Keratinocyte (primary cell): ENCODE measurements at regions not wholly inside any gene's neighbourhood (a gene's known extent, or its start where the extent isn't known, plus 50 kb on each side); places are given as distances from the start of the nearest gene placed in this dataset.
A peak's percentile ranks its signal among the peaks of the same experiment; 100 is the strongest.

Experiments used
- DNase-seq: peaks from one replicate; pipeline ENCODE4 v3.0.0-alpha.2; 2011; ENCODE audit warnings: low read depth, missing footprints, low spot score
- FAIRE-seq: peaks from 2 replicates; lab custom pipeline; 2011; peaks lifted over from hg19 to GRCh38; lab: Jason Lieb, UNC
- H2AFZ ChIP-seq: 2 replicates; pipeline ENCODE4 v1.6.0; 2012; ENCODE audit warnings: low read length, control low read depth, inconsistent platforms; ENCODE audit not compliant: control insufficient read depth
- H3K27ac ChIP-seq: 2 replicates; pipeline ENCODE4 v1.5.1; 2011; ENCODE audit warnings: low read length; ENCODE audit not compliant: control insufficient read depth, insufficient read depth
- H3K27me3 ChIP-seq: 3 replicates; pipeline ENCODE4 v1.6.0; 2011; ENCODE audit warnings: low read length; ENCODE audit not compliant: control insufficient read depth, insufficient read depth; ENCODE audit errors: extremely low read depth
- H3K36me3 ChIP-seq, 2 experiments: 2 replicates in 1 of 2; 3 replicates in 1 of 2; pipeline ENCODE4 v1.5.1; 2011; ENCODE audit warnings: low read length in 2 of 2, mild to moderate bottlenecking in 1 of 2; ENCODE audit not compliant: control insufficient read depth in 2 of 2, insufficient read depth in 2 of 2; ENCODE audit errors: extremely low read depth in 1 of 2
- H3K4me1 ChIP-seq: 3 replicates; pipeline ENCODE4 v1.5.1; 2011; ENCODE audit warnings: low read length; ENCODE audit not compliant: control insufficient read depth, insufficient read depth; ENCODE audit errors: extremely low read depth
- H3K4me2 ChIP-seq: 3 replicates; pipeline ENCODE4 v1.6.0; 2011; ENCODE audit warnings: low read depth, low read length; ENCODE audit not compliant: control insufficient read depth, insufficient read depth; ENCODE audit errors: extremely low read depth
- H3K4me3 ChIP-seq, 3 experiments: fragments of 200-600 bp in 1 of 3; sonication (generic) in 1 of 3; 2 replicates in 2 of 3; 3 replicates in 1 of 3; pipeline ENCODE4 v1.5.1; 2011 to 2016; ENCODE audit warnings: low read length in 3 of 3, mild to moderate bottlenecking in 3 of 3, control low read depth in 2 of 3, inconsistent platforms in 1 of 3, low read depth in 1 of 3, mixed read lengths in 1 of 3, mixed run types in 1 of 3, moderate library complexity in 1 of 3; ENCODE audit not compliant: control insufficient read depth in 2 of 3, insufficient read depth in 2 of 3; ENCODE audit errors: extremely low read depth in 1 of 3
- H3K79me2 ChIP-seq: 2 replicates; pipeline ENCODE4 v1.6.0; 2012; ENCODE audit warnings: low read length; ENCODE audit not compliant: control insufficient read depth, insufficient read depth
- H3K9ac ChIP-seq: 3 replicates; pipeline ENCODE4 v1.6.0; 2011; ENCODE audit warnings: low read length; ENCODE audit not compliant: control insufficient read depth, insufficient read depth; ENCODE audit errors: extremely low read depth
- H3K9me1 ChIP-seq: 3 replicates; pipeline ENCODE4 v1.6.0; 2011; ENCODE audit warnings: low read length; ENCODE audit not compliant: control insufficient read depth, insufficient read depth; ENCODE audit errors: extremely low read depth
- H3K9me3 ChIP-seq: 2 replicates; pipeline ENCODE4 v1.5.1; 2012; ENCODE audit warnings: low read depth, low read length; ENCODE audit not compliant: control insufficient read depth
- H4K20me1 ChIP-seq: 3 replicates; pipeline ENCODE4 v1.6.0; 2011; ENCODE audit warnings: low read length; ENCODE audit not compliant: control insufficient read depth, insufficient read depth; ENCODE audit errors: extremely low read depth
- EZH2 ChIP-seq: IDR thresholded peaks from one replicate; pipeline ENCODE4 v1.6.1; 2012; ENCODE audit warnings: inconsistent platforms, mild to moderate bottlenecking, low read length, moderate library complexity
- dilution Hi-C: fragments of 300-500 bp; cut with MboI; formaldehyde crosslinking; loops from one replicate; pipeline ENCODE4 v1.7.0; 2020; ENCODE audit warnings: low sequenced_read_pairs; ENCODE audit not compliant: extremely low pct_ligation_motif_present
- TF ChIP-seq, protein P1 (sequence below), 3 experiments: IDR thresholded peaks in 1 of 3; conservative IDR thresholded peaks in 1 of 3; optimal IDR thresholded peaks in 1 of 3; 2 replicates in 2 of 3; 3 replicates in 1 of 3; pipeline versions ENCODE3 to v1.5.1; 2011; ENCODE audit warnings: low read length in 3 of 3, mild to moderate bottlenecking in 3 of 3, moderate library complexity in 2 of 3, control low read depth in 1 of 3, inconsistent platforms in 1 of 3; ENCODE audit not compliant: insufficient read depth in 2 of 3; ENCODE audit errors: extremely low read depth in 1 of 3

DNA sequence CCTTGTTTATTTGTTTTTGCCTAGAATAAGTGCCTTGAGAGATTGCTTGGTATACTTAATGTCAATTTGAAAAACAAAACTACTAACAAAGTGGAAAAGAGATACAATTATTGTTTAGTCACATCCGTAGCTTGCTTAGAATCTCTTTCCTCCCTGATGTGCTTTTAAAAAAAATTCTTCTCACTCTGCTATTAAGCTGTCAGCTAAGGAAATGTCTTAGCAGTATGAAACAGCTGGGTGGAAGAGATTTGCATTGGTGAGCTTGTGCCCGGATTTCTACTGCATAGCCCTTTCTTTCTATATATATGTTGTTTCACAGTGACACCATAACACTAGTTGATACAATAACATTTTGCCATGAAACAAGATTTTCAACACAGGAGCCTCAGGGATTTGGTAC is 229.4 kb upstream of the RGS6 start:
- no peak for DNase-seq
- no peak for FAIRE-seq
- Histone ChIP-seq H3K27ac (no peak overlapping the region), H3K9me1 (no peaks in the 10 kb centered on the region), H3K4me3 (no peak overlapping the region), H3K4me2 (no peak overlapping the region), H3K9me3 (no peaks in the 10 kb centered on the region), H2AFZ (no peak overlapping the region), H3K36me3 (peaks cover 0 to 3% of the 10 kb centered on the region in 2 experiments), H3K9ac (no peak overlapping the region), H4K20me1 (no peaks in the 10 kb centered on the region), H3K79me2 (no peaks in the 10 kb centered on the region), H3K4me1 (peaks cover 24% of the 10 kb centered on the region), H3K27me3 (no peaks in the 10 kb centered on the region)
- dilution Hi-C loops: no loop called here
- TF ChIP-seq, protein P1, sequence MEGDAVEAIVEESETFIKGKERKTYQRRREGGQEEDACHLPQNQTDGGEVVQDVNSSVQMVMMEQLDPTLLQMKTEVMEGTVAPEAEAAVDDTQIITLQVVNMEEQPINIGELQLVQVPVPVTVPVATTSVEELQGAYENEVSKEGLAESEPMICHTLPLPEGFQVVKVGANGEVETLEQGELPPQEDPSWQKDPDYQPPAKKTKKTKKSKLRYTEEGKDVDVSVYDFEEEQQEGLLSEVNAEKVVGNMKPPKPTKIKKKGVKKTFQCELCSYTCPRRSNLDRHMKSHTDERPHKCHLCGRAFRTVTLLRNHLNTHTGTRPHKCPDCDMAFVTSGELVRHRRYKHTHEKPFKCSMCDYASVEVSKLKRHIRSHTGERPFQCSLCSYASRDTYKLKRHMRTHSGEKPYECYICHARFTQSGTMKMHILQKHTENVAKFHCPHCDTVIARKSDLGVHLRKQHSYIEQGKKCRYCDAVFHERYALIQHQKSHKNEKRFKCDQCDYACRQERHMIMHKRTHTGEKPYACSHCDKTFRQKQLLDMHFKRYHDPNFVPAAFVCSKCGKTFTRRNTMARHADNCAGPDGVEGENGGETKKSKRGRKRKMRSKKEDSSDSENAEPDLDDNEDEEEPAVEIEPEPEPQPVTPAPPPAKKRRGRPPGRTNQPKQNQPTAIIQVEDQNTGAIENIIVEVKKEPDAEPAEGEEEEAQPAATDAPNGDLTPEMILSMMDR (optimal IDR thresholded peaks at IDR 0.05 in 1 of 3, IDR thresholded peaks at IDR 0.05 in 1 of 3, conservative IDR thresholded peaks at IDR 0.05 in 1 of 3; ENCODE audit: extremely low read depth in 1 of 3, insufficient read depth in 2 of 3, low read length in 3 of 3): no peak
- TF ChIP-seq EZH2: no peak

DNA sequence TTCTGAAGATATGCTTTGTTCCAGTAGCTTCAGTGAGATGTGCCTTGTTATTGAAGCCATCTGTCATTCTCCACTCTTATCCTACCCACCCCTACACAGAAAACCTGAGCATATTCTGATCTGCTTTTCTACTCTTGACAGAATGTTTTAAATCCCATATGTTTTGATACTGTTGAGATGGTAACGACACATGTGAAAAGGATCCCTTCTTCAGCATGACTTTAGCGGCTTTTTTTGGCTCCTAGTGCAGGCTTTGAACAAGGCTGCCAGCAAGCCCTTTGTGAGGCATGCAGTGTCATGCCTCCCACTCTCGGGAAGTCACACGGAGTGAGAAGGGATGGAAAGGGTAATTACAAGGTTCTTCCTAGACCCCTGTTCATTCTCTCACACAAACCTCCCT is 228.8 kb upstream of the RGS6 start:
- H3K4me3 ChIP-seq: no peak overlapping the region
- H3K27me3 ChIP-seq: no peaks in the 10 kb centered on the region
- dilution Hi-C loops: no loop called here
- peaks cover 24% of the 10 kb centered on the region for H3K4me1 ChIP-seq
- FAIRE-seq (peak; percentile 43), DNase-seq (no peak)
- peak overlapping the region; percentile 3 for H3K4me2 ChIP-seq
- no peaks in the 10 kb centered on the region for H3K79me2 ChIP-seq
- H4K20me1 ChIP-seq: no peaks in the 10 kb centered on the region
- no peak overlapping the region for H3K9ac ChIP-seq
- H3K9me3 ChIP-seq: no peaks in the 10 kb centered on the region
- no peak overlapping the region for H2AFZ ChIP-seq
- TF ChIP-seq, protein P1 (optimal IDR thresholded peaks at IDR 0.05 in 1 of 3, IDR thresholded peaks at IDR 0.05 in 1 of 3, conservative IDR thresholded peaks at IDR 0.05 in 1 of 3; ENCODE audit: extremely low read depth in 1 of 3, insufficient read depth in 2 of 3, low read length in 3 of 3): no peak
- no peak for TF ChIP-seq EZH2
- no peak overlapping the region for H3K27ac ChIP-seq
- H3K9me1 ChIP-seq: no peaks in the 10 kb centered on the region
- peaks cover 0 to 3% of the 10 kb centered on the region in 2 experiments for H3K36me3 ChIP-seq
